ENCODE measurements at regions not wholly inside any gene's neighbourhood (a gene's known extent, or its start where the extent isn't known, plus 50 kb on each side); places are given as distances from the start of the nearest gene placed in this dataset.

- H3K9me2 ChIP-seq (replicated peaks; ENCODE audit: insufficient read depth, low read length) = no peaks in the 10 kb centered on the region
- H3K79me2 ChIP-seq (ENCODE audit: insufficient read depth, low read length) = no peaks in the 10 kb centered on the region
- H2AFZ ChIP-seq (ENCODE audit: low read depth, low read length, severe bottlenecking) = no peak overlapping the region
- H3K9ac ChIP-seq (ENCODE audit: low read length) = no peak overlapping the region
- H3K4me3 ChIP-seq (ENCODE audit: insufficient read depth, low read length, poor library complexity, severe bottlenecking) = no peak overlapping the region
- H3K27me3 ChIP-seq (ENCODE audit: low read length) = no peaks in the 10 kb centered on the region
- no peak overlapping the region for H3K4me2 ChIP-seq (ENCODE audit: low read depth, low read length, poor library complexity, severe bottlenecking)
- no peaks in the 10 kb centered on the region for H3K9me3 ChIP-seq (ENCODE audit: insufficient read depth, low read length)
- H3F3A ChIP-seq (ENCODE audit: insufficient read depth) = no peaks in the 10 kb centered on the region
- H4K20me1 ChIP-seq (ENCODE audit: low read depth, low read length) = no peaks in the 10 kb centered on the region
- H3K36me3 ChIP-seq (ENCODE audit: low read length) = no peaks in the 10 kb centered on the region
- TF ChIP-seq EZH2phosphoT487 (conservative IDR thresholded peaks at IDR 0.05; ENCODE audit: low read length) (no peak), CTCF (IDR thresholded peaks at IDR 0.05; ENCODE audit: insufficient read depth, low read length, poor library complexity, severe bottlenecking) (no peak)
- H3K27ac ChIP-seq (ENCODE audit: low read depth, low read length) = no peak overlapping the region
Measured at GRCh38 chr15:53454843-53455721, 304.4 kb downstream of the WDR72 start.

GRCh38 chr15:53454535-53454842, 305.0 kb downstream of the WDR72 start:
- Histone ChIP-seq H3K4me2 (ENCODE audit: low read depth, low read length, poor library complexity, severe bottlenecking) (no peak overlapping the region), H3K79me2 (ENCODE audit: insufficient read depth, low read length) (no peaks in the 10 kb centered on the region), H3K9me3 (ENCODE audit: insufficient read depth, low read length) (no peaks in the 10 kb centered on the region), H3K27me3 (ENCODE audit: low read length) (no peaks in the 10 kb centered on the region), H3K27ac (ENCODE audit: low read depth, low read length) (no peak overlapping the region), H4K20me1 (ENCODE audit: low read depth, low read length) (no peaks in the 10 kb centered on the region), H3F3A (ENCODE audit: insufficient read depth) (no peaks in the 10 kb centered on the region), H3K9me2 (replicated peaks; ENCODE audit: insufficient read depth, low read length) (no peaks in the 10 kb centered on the region), H3K4me3 (ENCODE audit: insufficient read depth, low read length, poor library complexity, severe bottlenecking) (no peak overlapping the region), H3K9ac (ENCODE audit: low read length) (no peak overlapping the region), H2AFZ (ENCODE audit: low read depth, low read length, severe bottlenecking) (no peak overlapping the region), H3K36me3 (ENCODE audit: low read length) (no peaks in the 10 kb centered on the region)
- TF ChIP-seq EZH2phosphoT487 (conservative IDR thresholded peaks at IDR 0.05; ENCODE audit: low read length) = no peak
- TF ChIP-seq CTCF (IDR thresholded peaks at IDR 0.05; ENCODE audit: insufficient read depth, low read length, poor library complexity, severe bottlenecking) = no peak

- H2AFZ ChIP-seq (ENCODE audit: low read depth, low read length, severe bottlenecking) = no peak overlapping the region
- no peak overlapping the region for H3K9ac ChIP-seq (ENCODE audit: low read length)
- H3K36me3 ChIP-seq (ENCODE audit: low read length) = no peaks in the 10 kb centered on the region
- TF ChIP-seq EZH2phosphoT487 (conservative IDR thresholded peaks at IDR 0.05; ENCODE audit: low read length) (no peak), CTCF (IDR thresholded peaks at IDR 0.05; ENCODE audit: insufficient read depth, low read length, poor library complexity, severe bottlenecking) (no peak)
- no peak overlapping the region for H3K4me2 ChIP-seq (ENCODE audit: low read depth, low read length, poor library complexity, severe bottlenecking)
- H3K27ac ChIP-seq (ENCODE audit: low read depth, low read length) = no peak overlapping the region
- no peaks in the 10 kb centered on the region for H3K9me3 ChIP-seq (ENCODE audit: insufficient read depth, low read length)
- no peak overlapping the region for H3K4me3 ChIP-seq (ENCODE audit: insufficient read depth, low read length, poor library complexity, severe bottlenecking)
- no peaks in the 10 kb centered on the region for H3F3A ChIP-seq (ENCODE audit: insufficient read depth)
- no peaks in the 10 kb centered on the region for H3K27me3 ChIP-seq (ENCODE audit: low read length)
- H3K79me2 ChIP-seq (ENCODE audit: insufficient read depth, low read length) = no peaks in the 10 kb centered on the region
- no peaks in the 10 kb centered on the region for H4K20me1 ChIP-seq (ENCODE audit: low read depth, low read length)
- no peaks in the 10 kb centered on the region for H3K9me2 ChIP-seq (replicated peaks; ENCODE audit: insufficient read depth, low read length)
Measured at GRCh38 chr15:53453253-53454105, 306.0 kb downstream of the WDR72 start.

All from SU-DHL-6 (cell line).